CD4-positive, alpha-beta T cell (primary cell): ENCODE measurements at regions not wholly inside any gene's neighbourhood (a gene's known extent, or its start where the extent isn't known, plus 50 kb on each side); places are given as distances from the start of the nearest gene placed in this dataset.
A peak's percentile ranks its signal among the peaks of the same experiment; 100 is the strongest.

Experiments used
- ATAC-seq: fragments of 200-7000 bp; cut with Tn5 transposase; one replicate; pipeline ENCODE4 v1.10.0; 2022; ENCODE audit warnings: mild to moderate bottlenecking; ENCODE audit not compliant: poor library complexity
- CTCF ChIA-PET: fragments of 350-600 bp; sonication (Branson Sonifier 250); formaldehyde crosslinking; loops from one replicate; lab custom pipeline; 2021; ENCODE audit warnings: antibody characterized with exemption, inconsistent platforms; lab: Charles Lee
- POLR2A ChIA-PET: fragments of 350-600 bp; sonication (Branson Sonifier 250); formaldehyde crosslinking; loops from one replicate; lab custom pipeline; 2021; ENCODE audit warnings: antibody characterized with exemption, inconsistent platforms; lab: Charles Lee
- DNase-seq, 14 experiments: peaks; one replicate each; pipeline ENCODE4 v3.0.0-alpha.2; 2013 to 2020; ENCODE audit warnings: mixed read lengths in 2 of 14
- H3K27ac ChIP-seq, 2 donors: one replicate each; pipeline versions ENCODE4 v1.5.1 to v1.7.0; 2013; ENCODE audit warnings: low read length in 2 of 2, low read depth in 1 of 2, mild to moderate bottlenecking in 1 of 2
- H3K27me3 ChIP-seq, 2 experiments: 1 replicate in 1 of 2; 2 replicates in 1 of 2; pipeline versions ENCODE4 v1.6.1 to v1.7.0; 2013; ENCODE audit warnings: low read length in 2 of 2, control low read depth in 1 of 2, mild to moderate bottlenecking in 1 of 2, moderate library complexity in 1 of 2; ENCODE audit not compliant: insufficient read depth in 2 of 2, control insufficient read depth in 1 of 2
- H3K36me3 ChIP-seq: one replicate; pipeline ENCODE4 v1.6.1; 2013; ENCODE audit warnings: low read length, control low read depth; ENCODE audit not compliant: insufficient read depth
- H3K4me1 ChIP-seq: one replicate; pipeline ENCODE4 v1.6.1; 2013; ENCODE audit warnings: low read length, control low read depth; ENCODE audit not compliant: insufficient read depth
- H3K4me3 ChIP-seq: one replicate; pipeline ENCODE4 v1.5.1; 2013; ENCODE audit warnings: mild to moderate bottlenecking, low read length, moderate library complexity
- H3K9me3 ChIP-seq, 2 experiments: 1 replicate in 1 of 2; 2 replicates in 1 of 2; pipeline versions ENCODE4 v1.6.1 to v1.7.0; 2013; ENCODE audit warnings: low read length in 2 of 2, mild to moderate bottlenecking in 2 of 2, control low read depth in 1 of 2, moderate library complexity in 1 of 2; ENCODE audit not compliant: control insufficient read depth in 1 of 2, insufficient read depth in 1 of 2
- H3K27ac Mint-ChIP-seq: one replicate; pipeline ENCODE4 v1.8.0; 2020; ENCODE audit warnings: mixed read lengths
- H3K27me3 Mint-ChIP-seq: one replicate; pipeline ENCODE4 v1.8.0; 2021; ENCODE audit warnings: mixed read lengths
- H3K36me3 Mint-ChIP-seq: one replicate; pipeline ENCODE4 v1.8.0; 2021; ENCODE audit warnings: low read depth, mixed read lengths
- H3K4me1 Mint-ChIP-seq: one replicate; pipeline ENCODE4 v1.8.0; 2021; ENCODE audit warnings: low read depth, mixed read lengths
- H3K4me3 Mint-ChIP-seq: one replicate; pipeline ENCODE4 v1.8.0; 2020; ENCODE audit warnings: mild to moderate bottlenecking, mixed read lengths
- H3K9me3 Mint-ChIP-seq: one replicate; pipeline ENCODE4 v1.8.0; 2020; ENCODE audit warnings: mixed read lengths
- intact Hi-C, 2 experiments: fragments of 100-400 bp; cut with DNase I in 1 of 2; cut with micrococcal nuclease in 1 of 2; formaldehyde crosslinking; loops; one replicate each; pipeline versions ENCODE4 v1.15.1 to v1.9.0; 2023 to 2025; cut with DNase I, micrococcal nuclease
- TF ChIP-seq, protein P1 (sequence below): fragments of 200-600 bp; IDR thresholded peaks from one replicate; pipeline ENCODE4 v1.8.0; 2022; ENCODE audit warnings: antibody characterized with exemption, mild to moderate bottlenecking

DNA sequence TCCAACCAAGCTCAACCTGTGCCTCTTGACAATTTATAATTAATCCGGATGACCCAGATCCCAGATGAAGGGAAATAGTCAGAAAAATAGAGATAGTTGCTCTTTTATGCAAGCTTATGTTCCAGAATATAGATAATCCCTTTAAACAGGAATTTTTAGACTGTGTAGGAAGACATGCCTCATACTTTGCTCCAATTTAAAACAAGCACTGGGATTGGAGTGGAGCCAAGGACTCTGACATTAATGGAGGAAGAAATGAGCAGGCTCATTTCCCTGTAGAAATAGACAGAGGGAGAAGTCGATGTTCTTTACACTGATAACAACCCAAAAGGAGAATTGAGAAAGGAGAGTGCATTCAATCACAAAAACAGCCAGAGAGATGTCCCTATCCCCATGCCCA is 70.1 kb upstream of the LRRC55 start:
- peaks cover 2 to 8% of the 10 kb centered on the region in 2 experiments for H3K9me3 ChIP-seq
- no peaks in the 10 kb centered on the region for H3K4me1 ChIP-seq
- Mint-ChIP-seq H3K27me3 (peaks cover 4% of the 10 kb centered on the region), H3K4me1 (no peaks in the 10 kb centered on the region), H3K36me3 (no peaks in the 10 kb centered on the region), H3K4me3 (no peak overlapping the region), H3K9me3 (no peaks in the 10 kb centered on the region), H3K27ac (no peak overlapping the region)
- DNase-seq (no peak), ATAC-seq (no peak)
- no peaks in the 10 kb centered on the region for H3K36me3 ChIP-seq
- intact Hi-C loops = no loop called here
- no peak overlapping the region for H3K27ac ChIP-seq
- peaks cover 0 to 9% of the 10 kb centered on the region in 2 experiments for H3K27me3 ChIP-seq
- ChIA-PET POLR2A (no interaction called here), CTCF (interaction anchor here (1.1 kb wide), 1 partner anchor 10 kb away, joined by 3 read pairs; no protein-coding TSS in a partner anchor)
- TF ChIP-seq, protein P1, sequence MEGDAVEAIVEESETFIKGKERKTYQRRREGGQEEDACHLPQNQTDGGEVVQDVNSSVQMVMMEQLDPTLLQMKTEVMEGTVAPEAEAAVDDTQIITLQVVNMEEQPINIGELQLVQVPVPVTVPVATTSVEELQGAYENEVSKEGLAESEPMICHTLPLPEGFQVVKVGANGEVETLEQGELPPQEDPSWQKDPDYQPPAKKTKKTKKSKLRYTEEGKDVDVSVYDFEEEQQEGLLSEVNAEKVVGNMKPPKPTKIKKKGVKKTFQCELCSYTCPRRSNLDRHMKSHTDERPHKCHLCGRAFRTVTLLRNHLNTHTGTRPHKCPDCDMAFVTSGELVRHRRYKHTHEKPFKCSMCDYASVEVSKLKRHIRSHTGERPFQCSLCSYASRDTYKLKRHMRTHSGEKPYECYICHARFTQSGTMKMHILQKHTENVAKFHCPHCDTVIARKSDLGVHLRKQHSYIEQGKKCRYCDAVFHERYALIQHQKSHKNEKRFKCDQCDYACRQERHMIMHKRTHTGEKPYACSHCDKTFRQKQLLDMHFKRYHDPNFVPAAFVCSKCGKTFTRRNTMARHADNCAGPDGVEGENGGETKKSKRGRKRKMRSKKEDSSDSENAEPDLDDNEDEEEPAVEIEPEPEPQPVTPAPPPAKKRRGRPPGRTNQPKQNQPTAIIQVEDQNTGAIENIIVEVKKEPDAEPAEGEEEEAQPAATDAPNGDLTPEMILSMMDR = no peak
- no peak overlapping the region for H3K4me3 ChIP-seq

DNA sequence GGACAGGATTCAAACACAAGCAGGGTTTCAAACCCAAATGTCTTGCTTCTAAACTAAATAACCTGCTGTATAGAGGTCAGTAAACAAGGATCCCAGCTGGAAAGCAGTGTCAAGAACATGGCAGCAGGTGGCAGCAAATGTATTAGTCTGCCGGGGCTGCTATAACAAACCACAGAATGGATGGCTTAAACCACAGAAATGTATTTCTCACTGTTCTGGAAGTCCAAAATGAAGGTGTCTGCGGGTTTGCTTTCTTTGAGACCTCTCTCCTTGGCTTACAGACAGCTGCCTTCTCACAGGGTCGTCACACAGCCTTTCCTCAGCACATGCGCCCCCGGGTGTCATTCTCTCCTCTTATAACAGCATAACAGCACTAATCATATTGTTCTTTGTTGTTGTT is 65.1 kb upstream of the LRRC55 start:
- Histone ChIP-seq H3K4me3 (no peak overlapping the region), H3K36me3 (no peaks in the 10 kb centered on the region), H3K4me1 (no peaks in the 10 kb centered on the region), H3K27ac (no peak overlapping the region), H3K9me3 (no peaks in the 10 kb centered on the region), H3K27me3 (peaks cover 4 to 9% of the 10 kb centered on the region in 2 experiments)
- TF ChIP-seq, protein P1 = no peak
- Mint-ChIP-seq H3K36me3 (no peaks in the 10 kb centered on the region), H3K4me1 (no peaks in the 10 kb centered on the region), H3K9me3 (no peaks in the 10 kb centered on the region), H3K4me3 (no peak overlapping the region), H3K27me3 (peaks cover 7% of the 10 kb centered on the region), H3K27ac (no peak overlapping the region)
- ChIA-PET POLR2A (no interaction called here), CTCF (no interaction called here)
- intact Hi-C loops = no loop called here
- ATAC-seq = no peak
- DNase-seq = peak in 3 of 14 experiments; percentile 2 to 8 (median 7)

DNA sequence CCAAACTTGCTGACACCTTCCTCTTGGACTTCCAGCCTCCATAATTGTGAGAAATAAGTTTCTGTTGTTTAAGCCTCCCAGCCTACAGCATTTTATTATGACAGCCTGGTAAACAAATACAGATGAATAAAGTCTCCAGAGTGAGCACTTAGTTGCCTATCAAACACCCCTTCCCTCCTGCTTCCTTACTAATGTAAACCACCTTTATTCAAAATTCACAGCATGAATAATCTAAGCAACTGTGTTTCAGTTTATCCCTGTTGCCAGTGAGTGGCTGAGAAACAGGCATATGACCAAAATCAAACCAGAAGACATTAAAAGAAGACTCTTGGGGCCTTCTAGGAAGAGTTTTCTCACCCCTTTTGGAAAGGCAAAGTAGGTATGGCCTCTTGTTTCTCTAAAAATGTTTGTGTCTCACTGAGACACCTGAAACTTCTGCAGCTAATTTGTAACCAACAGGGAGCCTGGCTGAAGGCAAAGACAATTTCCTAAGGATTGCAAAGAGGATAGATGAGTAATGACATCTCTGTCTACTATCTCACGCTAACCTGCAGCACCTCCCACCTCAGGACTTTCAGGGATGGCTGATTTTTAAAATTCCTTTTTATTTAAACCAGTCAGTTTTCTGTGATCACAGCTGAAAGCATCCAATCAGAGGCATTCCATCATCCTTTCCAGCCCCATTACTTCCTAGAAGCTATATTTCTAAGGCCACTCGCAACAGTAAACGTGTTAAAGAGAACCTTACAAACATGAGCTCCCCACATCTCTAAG is 61.4 kb upstream of the LRRC55 start:
- Histone ChIP-seq H3K4me1 (no peaks in the 10 kb centered on the region), H3K27ac (no peak overlapping the region), H3K36me3 (no peaks in the 10 kb centered on the region), H3K9me3 (no peaks in the 10 kb centered on the region), H3K4me3 (no peak overlapping the region), H3K27me3 (peaks cover 17 to 20% of the 10 kb centered on the region in 2 experiments)
- no peaks in the 10 kb centered on the region for H3K4me1 Mint-ChIP-seq
- TF ChIP-seq, protein P1 = no peak
- H3K27ac Mint-ChIP-seq = no peak overlapping the region
- CTCF ChIA-PET = interaction anchor here (0.7 kb wide), 1 partner anchor 20 kb away, joined by 3 read pairs; no protein-coding TSS in a partner anchor
- H3K27me3 Mint-ChIP-seq = peaks cover 27% of the 10 kb centered on the region
- H3K9me3 Mint-ChIP-seq = no peaks in the 10 kb centered on the region
- H3K36me3 Mint-ChIP-seq = no peaks in the 10 kb centered on the region
- intact Hi-C loops = no loop called here
- DNase-seq = no peak
- no peak for ATAC-seq
- H3K4me3 Mint-ChIP-seq = no peak overlapping the region
- POLR2A ChIA-PET = no interaction called here
